Neural crest cell (in vitro differentiated cells): ENCODE measurements at regions not wholly inside any gene's neighbourhood (a gene's known extent, or its start where the extent isn't known, plus 50 kb on each side); places are given as distances from the start of the nearest gene placed in this dataset.
A peak's percentile ranks its signal among the peaks of the same experiment; 100 is the strongest.

Source experiments
- DNase-seq: peaks from one replicate; pipeline ENCODE4 v3.0.0; 2021; ENCODE audit warnings: low read depth, mixed read lengths, low spot score
- H3K27ac Mint-ChIP-seq: one replicate; pipeline ENCODE4 v1.8.0; 2021; ENCODE audit warnings: mild to moderate bottlenecking, mixed read lengths; ENCODE audit not compliant: unreplicated experiment
- H3K27me3 Mint-ChIP-seq: 2 replicates; pipeline ENCODE4 v1.8.0; 2021; ENCODE audit warnings: low read depth, mild to moderate bottlenecking, mixed read lengths
- H3K36me3 Mint-ChIP-seq: 2 replicates; pipeline ENCODE4 v1.8.0; 2021; ENCODE audit warnings: low read depth, mild to moderate bottlenecking, mixed read lengths
- H3K4me1 Mint-ChIP-seq: 2 replicates; pipeline ENCODE4 v1.8.0; 2021; ENCODE audit warnings: mixed read lengths
- H3K4me3 Mint-ChIP-seq: one replicate; pipeline ENCODE4 v1.8.0; 2021; ENCODE audit warnings: mild to moderate bottlenecking, mixed read lengths
- H3K9me3 Mint-ChIP-seq: 2 replicates; pipeline ENCODE4 v1.8.0; 2021; ENCODE audit warnings: mixed read lengths
- TF ChIP-seq, protein P1 (sequence below): fragments of 200-600 bp; sonication (generic); conservative IDR thresholded peaks from 2 replicates; pipeline ENCODE4 v1.5.0; 2021; ENCODE audit warnings: antibody characterized with exemption, mild to moderate bottlenecking

DNA sequence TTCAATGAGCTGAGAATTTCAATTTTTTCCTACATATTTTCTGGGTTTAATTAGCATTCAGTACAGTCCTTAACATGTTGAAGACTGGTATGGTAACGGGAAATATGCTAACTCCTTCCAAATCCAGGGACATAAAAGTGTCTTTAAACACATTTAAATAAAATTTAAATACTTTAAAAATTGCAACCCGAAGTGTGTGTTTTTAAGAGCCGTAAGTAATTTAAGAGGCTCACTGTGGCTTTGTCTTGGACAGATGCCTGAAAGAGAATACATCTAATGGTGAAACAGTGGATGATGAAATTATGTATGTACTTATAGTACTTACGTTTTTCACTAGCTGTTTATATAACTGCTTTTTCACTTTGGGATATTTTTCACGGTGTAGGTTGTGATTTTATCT is 687.3 kb upstream of the CELF2 start:
- no peak overlapping the region for H3K27ac Mint-ChIP-seq
- no peak for DNase-seq
- no peak overlapping the region for H3K4me3 Mint-ChIP-seq
- H3K9me3 Mint-ChIP-seq, result no peaks in the 10 kb centered on the region
- H3K4me1 Mint-ChIP-seq, result peaks cover 15% of the 10 kb centered on the region
- TF ChIP-seq, protein P1, sequence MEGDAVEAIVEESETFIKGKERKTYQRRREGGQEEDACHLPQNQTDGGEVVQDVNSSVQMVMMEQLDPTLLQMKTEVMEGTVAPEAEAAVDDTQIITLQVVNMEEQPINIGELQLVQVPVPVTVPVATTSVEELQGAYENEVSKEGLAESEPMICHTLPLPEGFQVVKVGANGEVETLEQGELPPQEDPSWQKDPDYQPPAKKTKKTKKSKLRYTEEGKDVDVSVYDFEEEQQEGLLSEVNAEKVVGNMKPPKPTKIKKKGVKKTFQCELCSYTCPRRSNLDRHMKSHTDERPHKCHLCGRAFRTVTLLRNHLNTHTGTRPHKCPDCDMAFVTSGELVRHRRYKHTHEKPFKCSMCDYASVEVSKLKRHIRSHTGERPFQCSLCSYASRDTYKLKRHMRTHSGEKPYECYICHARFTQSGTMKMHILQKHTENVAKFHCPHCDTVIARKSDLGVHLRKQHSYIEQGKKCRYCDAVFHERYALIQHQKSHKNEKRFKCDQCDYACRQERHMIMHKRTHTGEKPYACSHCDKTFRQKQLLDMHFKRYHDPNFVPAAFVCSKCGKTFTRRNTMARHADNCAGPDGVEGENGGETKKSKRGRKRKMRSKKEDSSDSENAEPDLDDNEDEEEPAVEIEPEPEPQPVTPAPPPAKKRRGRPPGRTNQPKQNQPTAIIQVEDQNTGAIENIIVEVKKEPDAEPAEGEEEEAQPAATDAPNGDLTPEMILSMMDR, result no peak
- no peaks in the 10 kb centered on the region for H3K36me3 Mint-ChIP-seq
- no peaks in the 10 kb centered on the region for H3K27me3 Mint-ChIP-seq

DNA sequence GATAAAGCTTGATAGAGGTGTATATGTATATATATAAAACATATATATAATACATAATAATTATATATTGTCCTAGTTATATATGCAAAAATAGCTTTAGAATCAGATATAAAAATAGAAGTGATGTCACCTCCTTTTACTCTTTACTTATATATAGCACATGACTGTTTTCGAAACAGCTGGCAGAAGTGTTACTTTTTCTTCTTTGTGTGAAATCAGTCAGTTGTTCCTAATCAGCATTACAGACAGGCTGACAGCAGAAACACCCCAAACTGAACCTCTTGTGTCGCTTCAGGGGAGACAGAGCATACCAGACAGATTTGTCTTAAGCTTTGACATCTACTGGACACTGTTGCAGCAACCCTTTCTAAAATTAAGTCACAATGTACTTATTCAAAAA is 684.9 kb upstream of the CELF2 start:
- H3K4me1 Mint-ChIP-seq, result peaks cover 15% of the 10 kb centered on the region
- TF ChIP-seq, protein P1, result no peak

DNA sequence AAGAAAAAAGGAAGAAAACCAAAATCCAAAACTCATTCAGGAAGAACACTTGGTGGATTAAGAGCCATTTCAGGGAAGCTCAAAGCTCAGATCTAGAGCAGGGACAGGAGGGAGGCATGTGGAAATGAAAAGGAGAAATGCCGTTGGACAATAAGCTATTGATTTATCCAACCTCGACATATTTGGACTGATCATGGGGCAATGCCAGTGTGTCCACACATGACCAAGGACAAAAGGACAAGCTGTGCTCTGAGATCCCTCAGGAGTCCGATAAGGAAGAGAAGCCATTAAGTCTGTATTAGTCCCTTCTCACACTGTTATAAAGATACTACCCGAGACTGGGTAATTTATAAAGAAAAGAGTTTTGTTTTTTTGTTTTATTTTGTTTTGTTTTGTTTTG is 684.0 kb upstream of the CELF2 start:
- H3K36me3 Mint-ChIP-seq, result no peaks in the 10 kb centered on the region
- no peak overlapping the region for H3K27ac Mint-ChIP-seq
- TF ChIP-seq, protein P1, result no peak
- no peak for DNase-seq
- no peak overlapping the region for H3K4me3 Mint-ChIP-seq
- H3K9me3 Mint-ChIP-seq, result no peaks in the 10 kb centered on the region
- H3K27me3 Mint-ChIP-seq, result no peaks in the 10 kb centered on the region
- peaks cover 15% of the 10 kb centered on the region for H3K4me1 Mint-ChIP-seq

More for the DNA sequence above, 684.9 kb upstream of the CELF2 start:
- Mint-ChIP-seq H3K4me3 (no peak overlapping the region), H3K36me3 (no peaks in the 10 kb centered on the region), H3K27ac (no peak overlapping the region), H3K27me3 (no peaks in the 10 kb centered on the region), H3K9me3 (no peaks in the 10 kb centered on the region)
- DNase-seq, result no peak

DNA sequence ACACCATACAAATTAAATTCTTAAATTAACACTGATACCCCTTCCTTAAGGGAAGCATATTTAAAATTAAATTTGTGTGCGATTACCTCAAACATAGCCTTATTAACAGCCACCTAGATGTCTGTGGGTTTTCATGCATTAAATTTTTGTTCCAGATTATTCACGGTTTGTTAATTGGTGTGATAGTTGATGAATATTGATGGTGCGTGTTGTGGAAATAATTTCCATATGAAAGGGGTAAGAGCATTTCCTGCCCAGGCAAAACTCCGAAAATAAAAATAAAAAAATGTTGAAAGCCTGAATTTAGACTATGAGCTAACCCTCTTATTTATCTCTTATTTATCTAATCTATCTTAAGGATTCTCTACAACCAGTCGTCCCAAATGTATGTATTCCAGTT is 679.3 kb upstream of the CELF2 start:
- H3K4me3 Mint-ChIP-seq, result no peak overlapping the region

DNA sequence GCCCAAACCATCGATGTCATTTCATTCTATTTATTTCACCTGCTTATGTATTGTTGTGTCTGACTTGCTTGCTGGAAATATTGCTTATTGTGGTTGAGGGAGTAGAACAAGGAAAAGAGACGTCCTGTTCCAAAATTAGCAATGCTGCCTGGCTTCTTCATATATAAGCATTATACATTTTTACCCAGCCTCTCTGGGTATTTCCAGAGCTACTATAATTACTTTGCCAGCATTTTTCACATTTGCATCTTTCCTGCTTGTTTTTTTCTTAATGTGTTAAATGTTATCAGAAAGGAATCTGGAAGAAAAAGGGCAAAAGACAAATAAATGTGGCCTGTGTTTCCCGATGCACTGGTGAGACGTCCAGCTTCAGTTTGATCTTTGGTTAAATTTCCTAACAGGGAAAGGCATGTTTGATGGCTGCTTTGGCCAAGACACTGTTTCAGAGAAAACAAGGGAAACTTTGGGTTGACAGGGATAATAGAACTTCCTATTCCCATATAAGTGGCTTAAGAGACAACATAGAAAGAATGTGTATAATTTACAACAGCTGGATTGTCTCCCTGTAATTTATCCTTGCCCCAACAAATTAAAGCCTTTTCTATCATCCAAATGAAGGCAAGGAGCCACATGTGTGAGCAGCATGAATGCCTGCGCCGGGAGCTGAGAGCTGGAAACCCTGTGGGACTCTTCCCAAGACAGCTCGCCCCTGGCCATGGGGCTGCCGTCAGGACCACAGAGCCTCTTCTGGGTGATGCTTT is 671.1 kb upstream of the CELF2 start:
- TF ChIP-seq, protein P1, result no peak
- Mint-ChIP-seq H3K36me3 (peaks cover 3% of the 10 kb centered on the region), H3K27ac (peak overlapping the region; percentile 23), H3K9me3 (peaks cover 10% of the 10 kb centered on the region), H3K4me1 (peaks cover 18% of the 10 kb centered on the region), H3K4me3 (no peak overlapping the region), H3K27me3 (no peaks in the 10 kb centered on the region)
- no peak for DNase-seq

More for the DNA sequence above, 679.3 kb upstream of the CELF2 start:
- Mint-ChIP-seq H3K9me3 (peaks cover 5% of the 10 kb centered on the region), H3K27ac (no peak overlapping the region), H3K27me3 (no peaks in the 10 kb centered on the region), H3K36me3 (peaks cover 3% of the 10 kb centered on the region), H3K4me1 (peaks cover 2% of the 10 kb centered on the region)
- no peak for DNase-seq
- TF ChIP-seq, protein P1, result no peak
